GM19240 (cell line): ENCODE measurements at regions not wholly inside any gene's neighbourhood (a gene's known extent, or its start where the extent isn't known, plus 50 kb on each side); places are given as distances from the start of the nearest gene placed in this dataset.
"Not testable (repeated sequence)": the region's sequence is repeated elsewhere in the genome, so short reads cannot be mapped to it uniquely, and the experiment has no call there.

Experiments used
- DNase-seq: peaks from one replicate; pipeline ENCODE4 v3.0.0; 2011; ENCODE audit warnings: low spot score; ENCODE audit not compliant: insufficient read length

- no peak for DNase-seq
Observed at GRCh38 chr2:66317268-66317890, 117.5 kb upstream of the MEIS1 start.

- DNase-seq: no peak
Observed at GRCh38 chr2:66306483-66306882, 128.4 kb upstream of the MEIS1 start.

- no peak for DNase-seq
Observed at GRCh38 chr2:66305718-66306117, 129.2 kb upstream of the MEIS1 start.

- no peak for DNase-seq
Observed at GRCh38 chr2:66303471-66303870, 131.5 kb upstream of the MEIS1 start.

- no peak for DNase-seq
Observed at GRCh38 chr2:66301767-66302140, 133.2 kb upstream of the MEIS1 start.

- DNase-seq: no peak
Observed at GRCh38 chr2:66301022-66301766, 133.7 kb upstream of the MEIS1 start.

GRCh38 chr2:66283787-66284186, 151.1 kb upstream of the MEIS1 start:
- no peak for DNase-seq

- no peak for DNase-seq
Observed at GRCh38 chr2:66281980-66282379, 152.9 kb upstream of the MEIS1 start.

- no peak for DNase-seq
Observed at GRCh38 chr2:66279024-66279423, 155.9 kb upstream of the MEIS1 start.

GRCh38 chr2:66275984-66276383, 158.9 kb upstream of the MEIS1 start:
- no peak for DNase-seq

- no peak for DNase-seq
Observed at GRCh38 chr2:66273933-66274490, 160.9 kb upstream of the MEIS1 start.

GRCh38 chr2:66272751-66273150, 162.2 kb upstream of the MEIS1 start:
- no peak for DNase-seq

- DNase-seq: no peak
Observed at GRCh38 chr2:66271777-66272176, 163.1 kb upstream of the MEIS1 start.

- no peak for DNase-seq
Observed at GRCh38 chr2:66270247-66270646, 164.7 kb upstream of the MEIS1 start.

GRCh38 chr2:66269166-66269565, 165.8 kb upstream of the MEIS1 start:
- no peak for DNase-seq

- DNase-seq: no peak
Observed at GRCh38 chr2:66268756-66269155, 166.2 kb upstream of the MEIS1 start.

- DNase-seq: no peak
Observed at GRCh38 chr2:66264354-66264753, 170.6 kb upstream of the MEIS1 start.

- DNase-seq: no peak
Observed at GRCh38 chr2:66255867-66256266, 179.1 kb upstream of the MEIS1 start.

- DNase-seq: no peak
Observed at GRCh38 chr2:66255136-66255535, 179.8 kb upstream of the MEIS1 start.

GRCh38 chr2:66253066-66253465, 181.9 kb upstream of the MEIS1 start:
- DNase-seq: no peak

GRCh38 chr2:66252109-66252508, 182.8 kb upstream of the MEIS1 start:
- no peak for DNase-seq

GRCh38 chr2:66251573-66251972, 183.4 kb upstream of the MEIS1 start:
- no peak for DNase-seq

GRCh38 chr2:66249089-66249488, 185.8 kb upstream of the MEIS1 start:
- not testable (repeated sequence) for DNase-seq
